ENCODE measurements at regions not wholly inside any gene's neighbourhood (a gene's known extent, or its start where the extent isn't known, plus 50 kb on each side); places are given as distances from the start of the nearest gene placed in this dataset.

GRCh38 chr13:74214321-74214720 lies 80.1 kb upstream of the KLF12 start:
- Histone ChIP-seq H2AFZ (ENCODE audit: low read depth) (no peak overlapping the region), H3K9ac (no peak overlapping the region), H3K27ac (ENCODE audit: low read depth in 2 of 2, low read length in 1 of 2) (no peak overlapping the region), H3K27me3 (ENCODE audit: insufficient read depth) (no peaks in the 10 kb centered on the region), H3K36me3 (replicated peaks in 1 of 2; ENCODE audit: control insufficient read depth in 1 of 2, insufficient read depth in 2 of 2, low read length in 1 of 2) (no peaks in the 10 kb centered on the region), H3K4me2 (no peak overlapping the region), H3F3A (replicated peaks; ENCODE audit: insufficient read depth) (peaks cover 33% of the 10 kb centered on the region), H4K20me1 (ENCODE audit: insufficient read depth) (no peaks in the 10 kb centered on the region), H3K4me3 (ENCODE audit: low read depth in 2 of 2, low read length in 1 of 2) (no peak overlapping the region), H3K4me1 (ENCODE audit: control insufficient read depth in 1 of 2, insufficient read depth in 2 of 2, low read depth in 1 of 2, low read length in 1 of 2) (peaks cover 4 to 10% of the 10 kb centered on the region in 2 experiments; a peak in 3 of 4 replicates), H3K9me2 (no peaks in the 10 kb centered on the region), H3K79me2 (ENCODE audit: insufficient read depth) (no peaks in the 10 kb centered on the region), H3K9me3 (no peaks in the 10 kb centered on the region)
- ChIA-PET CTCF (no interaction called here), POLR2A (no interaction called here)
- TF ChIP-seq YY1 (IDR thresholded peaks at IDR 0.05; ENCODE audit: low read depth) (no peak), ELF1 (IDR thresholded peaks at IDR 0.05) (no peak), RCOR1 (IDR thresholded peaks at IDR 0.05; ENCODE audit: low read length) (no peak), MXI1 (IDR thresholded peaks at IDR 0.05; ENCODE audit: low read depth, low read length) (no peak), SMC3 (IDR thresholded peaks at IDR 0.05; ENCODE audit: low read depth, low read length) (no peak), TAF1 (IDR thresholded peaks at IDR 0.05; ENCODE audit: borderline replicate concordance, low read depth, low read length) (no peak), FOXJ3 (CRISPR knock-in tag; IDR thresholded peaks at IDR 0.05) (no peak)
- no peak for DNase-seq
- WGBS (ENCODE audit: low lambda C conversion rate), result 79% methylated on average over 5 of the region's 5 CpGs

- H3K36me3 ChIP-seq (replicated peaks in 1 of 2; ENCODE audit: control insufficient read depth in 1 of 2, insufficient read depth in 2 of 2, low read length in 1 of 2), result no peaks in the 10 kb centered on the region
- peak overlapping the region; percentile 57 for H3K4me2 ChIP-seq
- H3F3A ChIP-seq (replicated peaks; ENCODE audit: insufficient read depth), result peaks cover 36% of the 10 kb centered on the region
- ChIA-PET CTCF (no interaction called here), POLR2A (no interaction called here)
- H3K79me2 ChIP-seq (ENCODE audit: insufficient read depth), result no peaks in the 10 kb centered on the region
- DNase-seq, result peak; percentile 25
- H3K9me3 ChIP-seq, result no peaks in the 10 kb centered on the region
- no peaks in the 10 kb centered on the region for H3K9me2 ChIP-seq
- peak overlapping the region in 1 of 2 experiments; percentile 89 for H3K27ac ChIP-seq (ENCODE audit: low read depth in 2 of 2, low read length in 1 of 2)
- no peaks in the 10 kb centered on the region for H4K20me1 ChIP-seq (ENCODE audit: insufficient read depth)
- peak overlapping the region in 1 of 2 experiments; percentile 2; a peak in 1 of 4 replicates for H3K4me3 ChIP-seq (ENCODE audit: low read depth in 2 of 2, low read length in 1 of 2)
- peaks cover 6 to 16% of the 10 kb centered on the region in 2 experiments for H3K4me1 ChIP-seq (ENCODE audit: control insufficient read depth in 1 of 2, insufficient read depth in 2 of 2, low read depth in 1 of 2, low read length in 1 of 2)
- H2AFZ ChIP-seq (ENCODE audit: low read depth), result peak overlapping the region; percentile 73; the same call in 1 of the 2 replicates
- H3K9ac ChIP-seq, result peak overlapping the region; percentile 48; the same call in 1 of the 2 replicates
- 22% methylated on average over 4 of the region's 4 CpGs for WGBS (ENCODE audit: low lambda C conversion rate)
- H3K27me3 ChIP-seq (ENCODE audit: insufficient read depth), result no peaks in the 10 kb centered on the region
- TF ChIP-seq MXI1 (IDR thresholded peaks at IDR 0.05; ENCODE audit: low read depth, low read length), result no peak
- peak; percentile 42 for TF ChIP-seq PBX3 (IDR thresholded peaks at IDR 0.05)
- peak; percentile 25; the same call in 1 of the 2 replicates for TF ChIP-seq MEF2A (IDR thresholded peaks at IDR 0.05; ENCODE audit: borderline replicate concordance, low read depth)
- no peak for TF ChIP-seq FOXJ3 (CRISPR knock-in tag; IDR thresholded peaks at IDR 0.05)
- TF ChIP-seq GATA2 (CRISPR knock-in tag; IDR thresholded peaks at IDR 0.05), result 0 out of 2 replicates have a peak, but pooled peaks have one; percentile 24
- TF ChIP-seq POLR2AphosphoS5 (IDR thresholded peaks at IDR 0.05; ENCODE audit: low read depth, low read length), result no peak
- no peak for TF ChIP-seq RAD21 (IDR thresholded peaks at IDR 0.05; ENCODE audit: low read length)
- no peak for TF ChIP-seq YY1 (IDR thresholded peaks at IDR 0.05; ENCODE audit: low read depth)
- TF ChIP-seq USF2 (IDR thresholded peaks at IDR 0.05; ENCODE audit: borderline replicate concordance, low read depth, low read length), result no peak
- no peak for TF ChIP-seq ZBTB33 (IDR thresholded peaks at IDR 0.05; ENCODE audit: borderline replicate concordance, low read depth)
- peak; percentile 8 to 59; a peak in 1 of 4 replicates for TF ChIP-seq EP300 (IDR thresholded peaks at IDR 0.05; ENCODE audit: borderline replicate concordance in 1 of 2, low read depth in 1 of 2, low read length in 1 of 2)
- peak; percentile 61; the same call in 1 of the 2 replicates for TF ChIP-seq JUND (IDR thresholded peaks at IDR 0.05)
- no peak for TF ChIP-seq GABPA (IDR thresholded peaks at IDR 0.05; ENCODE audit: low read depth)
- TF ChIP-seq NFIC (IDR thresholded peaks at IDR 0.05; ENCODE audit: borderline replicate concordance), result peak; percentile 85
- TF ChIP-seq SIN3A (IDR thresholded peaks at IDR 0.05; ENCODE audit: borderline replicate concordance, low read depth, low read length), result no peak
- TF ChIP-seq TEAD4 (IDR thresholded peaks at IDR 0.05; ENCODE audit: borderline replicate concordance, insufficient read depth), result 0 out of 2 replicates have a peak, but pooled peaks have one; percentile 25
- TF ChIP-seq IRF3 (IDR thresholded peaks at IDR 0.05; ENCODE audit: low read depth, low read length), result no peak
- TF ChIP-seq RFX5 (IDR thresholded peaks at IDR 0.05; ENCODE audit: low read length), result no peak
- TF ChIP-seq CHD2 (IDR thresholded peaks at IDR 0.05; ENCODE audit: low read length, partially characterized antibody), result no peak
- no peak for TF ChIP-seq FOXM1 (IDR thresholded peaks at IDR 0.05; ENCODE audit: low read depth)
Observed at GRCh38 chr13:74210693-74211393, 76.6 kb upstream of the KLF12 start.
